Panc1 (cell line): ENCODE measurements at regions not wholly inside any gene's neighbourhood (a gene's known extent, or its start where the extent isn't known, plus 50 kb on each side); places are given as distances from the start of the nearest gene placed in this dataset.

Experiments used
- POLR2AphosphoS5 ChIP-seq: IDR thresholded peaks from 2 replicates; pipeline ENCODE4 v1.6.1; 2012; ENCODE audit warnings: mild to moderate bottlenecking, low read depth, low read length, moderate library complexity
- SIN3A ChIP-seq: IDR thresholded peaks from 2 replicates; pipeline ENCODE4 v1.6.1; 2012; ENCODE audit warnings: low read depth, mild to moderate bottlenecking, low read length, moderate library complexity, borderline replicate concordance; ENCODE audit not compliant: insufficient read depth
- TCF7L2 ChIP-seq: IDR thresholded peaks from 2 replicates; pipeline ENCODE4 v1.6.1; 2011; ENCODE audit warnings: mild to moderate bottlenecking, low read depth, low read length, inconsistent platforms
- TF ChIP-seq, protein P1 (sequence below): fragments of 450-650 bp; IDR thresholded peaks from 2 replicates; pipeline ENCODE4 v1.5.1; 2017; ENCODE audit warnings: mild to moderate bottlenecking
- TF ChIP-seq, protein P2 (sequence below), 2 experiments: IDR thresholded peaks; 2 replicates each; pipeline ENCODE4 v1.6.1; 2011 to 2012; ENCODE audit warnings: low read depth in 2 of 2, control low read depth in 1 of 2, low read length in 1 of 2, mild to moderate bottlenecking in 1 of 2, moderate library complexity in 1 of 2; ENCODE audit not compliant: insufficient read depth in 1 of 2

DNA sequence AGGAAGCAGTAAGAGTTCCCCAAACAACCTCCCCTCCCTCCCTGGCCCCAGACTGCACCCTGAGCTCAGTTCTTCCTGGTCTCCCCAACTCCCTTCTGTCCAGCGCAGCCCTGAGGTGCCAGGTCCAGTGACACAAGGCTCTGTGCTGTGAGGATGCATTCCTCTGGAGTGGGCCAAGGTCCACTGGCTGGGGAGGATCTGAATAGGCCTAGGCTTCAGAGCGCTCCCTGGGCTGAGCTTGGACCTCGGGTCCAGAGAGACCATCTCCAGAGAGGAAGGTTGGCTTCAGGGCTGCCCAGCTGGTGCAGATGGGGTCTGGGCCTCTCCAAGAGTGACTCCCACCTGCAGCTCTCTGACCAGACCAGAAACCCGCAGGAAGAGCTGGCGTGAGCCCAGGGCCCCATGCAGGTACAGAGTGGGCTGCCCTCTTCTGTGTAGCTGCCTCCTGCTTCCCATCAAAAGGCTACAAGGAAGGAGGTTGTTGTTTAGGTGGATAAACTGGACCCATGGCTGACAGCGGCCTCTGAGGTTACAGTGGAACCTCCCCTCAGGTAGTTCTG is 52.3 kb upstream of the MLN start:
- TF ChIP-seq, protein P1, sequence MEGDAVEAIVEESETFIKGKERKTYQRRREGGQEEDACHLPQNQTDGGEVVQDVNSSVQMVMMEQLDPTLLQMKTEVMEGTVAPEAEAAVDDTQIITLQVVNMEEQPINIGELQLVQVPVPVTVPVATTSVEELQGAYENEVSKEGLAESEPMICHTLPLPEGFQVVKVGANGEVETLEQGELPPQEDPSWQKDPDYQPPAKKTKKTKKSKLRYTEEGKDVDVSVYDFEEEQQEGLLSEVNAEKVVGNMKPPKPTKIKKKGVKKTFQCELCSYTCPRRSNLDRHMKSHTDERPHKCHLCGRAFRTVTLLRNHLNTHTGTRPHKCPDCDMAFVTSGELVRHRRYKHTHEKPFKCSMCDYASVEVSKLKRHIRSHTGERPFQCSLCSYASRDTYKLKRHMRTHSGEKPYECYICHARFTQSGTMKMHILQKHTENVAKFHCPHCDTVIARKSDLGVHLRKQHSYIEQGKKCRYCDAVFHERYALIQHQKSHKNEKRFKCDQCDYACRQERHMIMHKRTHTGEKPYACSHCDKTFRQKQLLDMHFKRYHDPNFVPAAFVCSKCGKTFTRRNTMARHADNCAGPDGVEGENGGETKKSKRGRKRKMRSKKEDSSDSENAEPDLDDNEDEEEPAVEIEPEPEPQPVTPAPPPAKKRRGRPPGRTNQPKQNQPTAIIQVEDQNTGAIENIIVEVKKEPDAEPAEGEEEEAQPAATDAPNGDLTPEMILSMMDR, result no peak
- TF ChIP-seq, protein P2, sequence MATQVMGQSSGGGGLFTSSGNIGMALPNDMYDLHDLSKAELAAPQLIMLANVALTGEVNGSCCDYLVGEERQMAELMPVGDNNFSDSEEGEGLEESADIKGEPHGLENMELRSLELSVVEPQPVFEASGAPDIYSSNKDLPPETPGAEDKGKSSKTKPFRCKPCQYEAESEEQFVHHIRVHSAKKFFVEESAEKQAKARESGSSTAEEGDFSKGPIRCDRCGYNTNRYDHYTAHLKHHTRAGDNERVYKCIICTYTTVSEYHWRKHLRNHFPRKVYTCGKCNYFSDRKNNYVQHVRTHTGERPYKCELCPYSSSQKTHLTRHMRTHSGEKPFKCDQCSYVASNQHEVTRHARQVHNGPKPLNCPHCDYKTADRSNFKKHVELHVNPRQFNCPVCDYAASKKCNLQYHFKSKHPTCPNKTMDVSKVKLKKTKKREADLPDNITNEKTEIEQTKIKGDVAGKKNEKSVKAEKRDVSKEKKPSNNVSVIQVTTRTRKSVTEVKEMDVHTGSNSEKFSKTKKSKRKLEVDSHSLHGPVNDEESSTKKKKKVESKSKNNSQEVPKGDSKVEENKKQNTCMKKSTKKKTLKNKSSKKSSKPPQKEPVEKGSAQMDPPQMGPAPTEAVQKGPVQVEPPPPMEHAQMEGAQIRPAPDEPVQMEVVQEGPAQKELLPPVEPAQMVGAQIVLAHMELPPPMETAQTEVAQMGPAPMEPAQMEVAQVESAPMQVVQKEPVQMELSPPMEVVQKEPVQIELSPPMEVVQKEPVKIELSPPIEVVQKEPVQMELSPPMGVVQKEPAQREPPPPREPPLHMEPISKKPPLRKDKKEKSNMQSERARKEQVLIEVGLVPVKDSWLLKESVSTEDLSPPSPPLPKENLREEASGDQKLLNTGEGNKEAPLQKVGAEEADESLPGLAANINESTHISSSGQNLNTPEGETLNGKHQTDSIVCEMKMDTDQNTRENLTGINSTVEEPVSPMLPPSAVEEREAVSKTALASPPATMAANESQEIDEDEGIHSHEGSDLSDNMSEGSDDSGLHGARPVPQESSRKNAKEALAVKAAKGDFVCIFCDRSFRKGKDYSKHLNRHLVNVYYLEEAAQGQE (IDR thresholded peaks at IDR 0.05; ENCODE audit: insufficient read depth in 1 of 2, low read depth in 2 of 2, low read length in 1 of 2), result no peak
- TF ChIP-seq POLR2AphosphoS5 (no peak), SIN3A (no peak), TCF7L2 (no peak)
